Breast epithelium (tissue), 3 donors: ENCODE measurements at regions not wholly inside any gene's neighbourhood (a gene's known extent, or its start where the extent isn't known, plus 50 kb on each side); places are given as distances from the start of the nearest gene placed in this dataset.

ENCODE experiments used
- POLR2A ChIP-seq: fragments of 450-650 bp; IDR thresholded peaks from one replicate; pipeline ENCODE4 v1.6.1; 2016; ENCODE audit warnings: antibody characterized with exemption, mild to moderate bottlenecking, moderate library complexity
- POLR2AphosphoS5 ChIP-seq, 3 donors: sonication (generic); formaldehyde crosslinking; IDR thresholded peaks; one replicate each; pipeline ENCODE4 v1.6.1; 2017; ENCODE audit warnings: antibody characterized with exemption in 3 of 3
- TF ChIP-seq, protein P1 (sequence below), 3 donors: fragments of 450-650 bp; IDR thresholded peaks; one replicate each; pipeline ENCODE4 v1.5.1; 2016 to 2017; ENCODE audit warnings: antibody characterized with exemption in 3 of 3, mild to moderate bottlenecking in 3 of 3, moderate library complexity in 3 of 3

DNA sequence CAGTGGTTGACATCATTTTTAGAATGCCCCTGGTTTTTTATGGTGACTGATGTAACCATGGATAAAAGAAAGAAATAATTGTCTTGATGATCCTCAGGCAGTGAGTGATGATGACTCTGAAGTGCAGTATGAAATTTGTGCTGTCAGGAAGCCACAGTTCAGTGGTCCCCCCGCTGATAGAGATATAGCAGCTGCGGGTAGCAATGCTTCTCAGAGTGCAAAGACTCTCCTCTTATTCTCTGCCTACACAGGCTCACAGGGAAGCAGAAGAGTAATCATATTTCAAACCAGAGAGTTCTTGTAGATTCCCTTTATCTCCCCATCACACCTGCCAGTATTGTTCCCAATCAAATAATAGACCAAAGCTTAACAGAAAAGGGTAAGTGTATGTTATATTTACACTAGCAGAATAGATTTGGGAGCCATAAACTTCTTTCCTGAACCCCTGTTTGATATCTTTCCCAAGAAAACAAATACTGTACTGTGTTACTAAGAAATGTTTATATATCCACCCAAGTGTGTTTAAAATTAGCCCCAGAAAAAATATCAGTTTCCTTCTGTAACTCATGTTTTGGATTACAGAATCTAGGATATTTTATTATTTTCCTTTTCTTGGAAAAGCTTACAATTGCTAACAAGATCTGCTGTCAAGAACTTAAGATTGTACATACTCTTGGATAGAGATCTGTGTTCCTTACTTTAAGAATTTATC lies 1817.4 kb upstream of the FLRT2 start:
- TF ChIP-seq, protein P1, sequence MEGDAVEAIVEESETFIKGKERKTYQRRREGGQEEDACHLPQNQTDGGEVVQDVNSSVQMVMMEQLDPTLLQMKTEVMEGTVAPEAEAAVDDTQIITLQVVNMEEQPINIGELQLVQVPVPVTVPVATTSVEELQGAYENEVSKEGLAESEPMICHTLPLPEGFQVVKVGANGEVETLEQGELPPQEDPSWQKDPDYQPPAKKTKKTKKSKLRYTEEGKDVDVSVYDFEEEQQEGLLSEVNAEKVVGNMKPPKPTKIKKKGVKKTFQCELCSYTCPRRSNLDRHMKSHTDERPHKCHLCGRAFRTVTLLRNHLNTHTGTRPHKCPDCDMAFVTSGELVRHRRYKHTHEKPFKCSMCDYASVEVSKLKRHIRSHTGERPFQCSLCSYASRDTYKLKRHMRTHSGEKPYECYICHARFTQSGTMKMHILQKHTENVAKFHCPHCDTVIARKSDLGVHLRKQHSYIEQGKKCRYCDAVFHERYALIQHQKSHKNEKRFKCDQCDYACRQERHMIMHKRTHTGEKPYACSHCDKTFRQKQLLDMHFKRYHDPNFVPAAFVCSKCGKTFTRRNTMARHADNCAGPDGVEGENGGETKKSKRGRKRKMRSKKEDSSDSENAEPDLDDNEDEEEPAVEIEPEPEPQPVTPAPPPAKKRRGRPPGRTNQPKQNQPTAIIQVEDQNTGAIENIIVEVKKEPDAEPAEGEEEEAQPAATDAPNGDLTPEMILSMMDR (IDR thresholded peaks at IDR 0.05): no peak
- TF ChIP-seq POLR2A: no peak
- TF ChIP-seq POLR2AphosphoS5 (IDR thresholded peaks at IDR 0.05): no peak
